ENCODE measurements at regions not wholly inside any gene's neighbourhood (a gene's known extent, or its start where the extent isn't known, plus 50 kb on each side); places are given as distances from the start of the nearest gene placed in this dataset.

- Histone ChIP-seq H3K36me3 (ENCODE audit: control insufficient read depth in 2 of 2, extremely low read depth in 1 of 2, insufficient read depth in 2 of 2, low read length in 2 of 2) (no peaks in the 10 kb centered on the region), H3K4me1 (ENCODE audit: control insufficient read depth, extremely low read depth, insufficient read depth, low read length) (no peaks in the 10 kb centered on the region), H3K9ac (ENCODE audit: control insufficient read depth, extremely low read depth, insufficient read depth, low read length) (no peak overlapping the region), H3K9me1 (ENCODE audit: control insufficient read depth, extremely low read depth, insufficient read depth, low read length) (no peaks in the 10 kb centered on the region), H3K4me2 (ENCODE audit: control insufficient read depth, extremely low read depth, insufficient read depth, low read depth, low read length) (no peak overlapping the region), H2AFZ (ENCODE audit: control insufficient read depth, low read length) (no peak overlapping the region), H3K4me3 (ENCODE audit: control insufficient read depth in 2 of 3, extremely low read depth in 1 of 3, insufficient read depth in 2 of 3, low read depth in 1 of 3, low read length in 3 of 3) (no peak overlapping the region), H3K9me3 (ENCODE audit: control insufficient read depth, low read depth, low read length) (no peaks in the 10 kb centered on the region), H3K27me3 (ENCODE audit: control insufficient read depth, extremely low read depth, insufficient read depth, low read length) (no peaks in the 10 kb centered on the region), H4K20me1 (ENCODE audit: control insufficient read depth, extremely low read depth, insufficient read depth, low read length) (no peaks in the 10 kb centered on the region), H3K27ac (ENCODE audit: control insufficient read depth, insufficient read depth, low read length) (no peak overlapping the region), H3K79me2 (ENCODE audit: control insufficient read depth, insufficient read depth, low read length) (no peaks in the 10 kb centered on the region)
- DNase-seq (ENCODE audit: low read depth, low spot score) (no peak), FAIRE-seq (no peak)
- dilution Hi-C loops (cut with MboI; ENCODE audit: extremely low pct_ligation_motif_present, low sequenced_read_pairs): no loop called here
- TF ChIP-seq EZH2 (IDR thresholded peaks at IDR 0.05; ENCODE audit: low read length): no peak
- no peak for TF ChIP-seq CTCF (optimal IDR thresholded peaks at IDR 0.05 in 1 of 3, IDR thresholded peaks at IDR 0.05 in 1 of 3, conservative IDR thresholded peaks at IDR 0.05 in 1 of 3; ENCODE audit: extremely low read depth in 1 of 3, insufficient read depth in 2 of 3, low read length in 3 of 3)
These were observed 155.7 kb upstream of the C14orf180 start for GRCh38 chr14:104423701-104424405.

GRCh38 chr14:104424406-104425072 lies 155.0 kb upstream of the C14orf180 start:
- no peak overlapping the region for H3K4me2 ChIP-seq (ENCODE audit: control insufficient read depth, extremely low read depth, insufficient read depth, low read depth, low read length)
- H3K9me3 ChIP-seq (ENCODE audit: control insufficient read depth, low read depth, low read length): no peaks in the 10 kb centered on the region
- no peaks in the 10 kb centered on the region for H3K4me1 ChIP-seq (ENCODE audit: control insufficient read depth, extremely low read depth, insufficient read depth, low read length)
- H3K9me1 ChIP-seq (ENCODE audit: control insufficient read depth, extremely low read depth, insufficient read depth, low read length): no peaks in the 10 kb centered on the region
- dilution Hi-C loops (cut with MboI; ENCODE audit: extremely low pct_ligation_motif_present, low sequenced_read_pairs): no loop called here
- DNase-seq (ENCODE audit: low read depth, low spot score): no peak
- no peak for FAIRE-seq
- no peaks in the 10 kb centered on the region for H4K20me1 ChIP-seq (ENCODE audit: control insufficient read depth, extremely low read depth, insufficient read depth, low read length)
- H3K9ac ChIP-seq (ENCODE audit: control insufficient read depth, extremely low read depth, insufficient read depth, low read length): no peak overlapping the region
- no peak overlapping the region for H2AFZ ChIP-seq (ENCODE audit: control insufficient read depth, low read length)
- TF ChIP-seq CTCF (optimal IDR thresholded peaks at IDR 0.05 in 1 of 3, IDR thresholded peaks at IDR 0.05 in 1 of 3, conservative IDR thresholded peaks at IDR 0.05 in 1 of 3; ENCODE audit: extremely low read depth in 1 of 3, insufficient read depth in 2 of 3, low read length in 3 of 3): no peak
- no peak for TF ChIP-seq EZH2 (IDR thresholded peaks at IDR 0.05; ENCODE audit: low read length)
- no peak overlapping the region for H3K4me3 ChIP-seq (ENCODE audit: control insufficient read depth in 2 of 3, extremely low read depth in 1 of 3, insufficient read depth in 2 of 3, low read depth in 1 of 3, low read length in 3 of 3)
- H3K27me3 ChIP-seq (ENCODE audit: control insufficient read depth, extremely low read depth, insufficient read depth, low read length): no peaks in the 10 kb centered on the region
- H3K27ac ChIP-seq (ENCODE audit: control insufficient read depth, insufficient read depth, low read length): no peak overlapping the region
- no peaks in the 10 kb centered on the region for H3K36me3 ChIP-seq (ENCODE audit: control insufficient read depth in 2 of 2, extremely low read depth in 1 of 2, insufficient read depth in 2 of 2, low read length in 2 of 2)
- no peaks in the 10 kb centered on the region for H3K79me2 ChIP-seq (ENCODE audit: control insufficient read depth, insufficient read depth, low read length)
